Endothelial cell of hepatic sinusoid (primary cell): ENCODE measurements at regions not wholly inside any gene's neighbourhood (a gene's known extent, or its start where the extent isn't known, plus 50 kb on each side); places are given as distances from the start of the nearest gene placed in this dataset.
"Not testable (repeated sequence)": the region's sequence is repeated elsewhere in the genome, so short reads cannot be mapped to it uniquely, and the experiment has no call there.

Experiments used
- in situ Hi-C: cut with HindIII; loops from 2 replicates; pipeline ENCODE4 v1.10.0; 2017; ENCODE audit warnings: low sequenced_read_pairs

DNA sequence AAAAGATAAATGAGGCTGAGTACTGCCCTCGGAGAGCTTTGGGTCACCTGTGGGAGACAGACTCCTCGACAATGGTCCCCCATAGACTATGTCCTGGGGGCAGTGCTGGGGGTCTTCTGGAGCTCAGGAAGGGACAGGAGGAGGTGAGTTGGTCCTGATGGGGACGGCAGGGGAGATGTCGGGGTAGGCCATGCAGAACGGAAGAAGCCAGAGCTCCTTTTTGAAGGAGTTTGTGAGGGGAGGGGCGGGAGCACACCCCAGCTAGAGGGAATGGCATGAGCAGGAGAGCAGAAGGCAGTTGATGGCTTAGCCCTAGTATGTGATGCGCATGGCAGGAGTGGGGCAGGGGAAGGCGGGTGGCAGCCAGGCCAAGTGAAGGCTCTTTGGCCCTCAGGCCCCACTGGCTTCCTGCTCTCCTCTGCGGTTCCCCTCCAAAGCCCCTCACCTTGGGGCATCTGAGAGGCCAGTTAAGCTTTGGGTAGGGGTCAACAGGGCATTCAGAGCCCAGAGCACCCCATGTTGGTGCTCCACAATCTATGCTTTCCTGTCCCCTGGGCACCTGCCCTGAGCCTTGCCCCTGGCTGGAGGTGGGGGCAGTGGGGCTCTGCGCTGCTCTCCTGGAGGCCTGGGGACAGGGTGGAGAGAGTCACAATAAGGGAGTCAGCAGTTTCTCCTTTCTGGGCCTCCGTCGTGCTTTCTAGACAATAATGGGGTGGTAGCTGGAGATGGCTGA, 179.3 kb downstream of the SMAD6 start:
- in situ Hi-C loops, result loop anchor here (5.0 kb wide), 1 partner anchor 34 kb away; no protein-coding TSS in a partner anchor

GRCh38 chr15:66882251-66883020, 180.4 kb downstream of the SMAD6 start:
- in situ Hi-C loops, result loop anchor here (5.0 kb wide), 1 partner anchor 35 kb away; no protein-coding TSS in a partner anchor

- in situ Hi-C loops, result loop anchor here (5.0 kb wide), 1 partner anchor 36 kb away; no protein-coding TSS in a partner anchor
Observed at GRCh38 chr15:66883284-66883911, 181.4 kb downstream of the SMAD6 start.

GRCh38 chr15:66884115-66884622, 181.2 kb upstream of the SMAD3 start:
- in situ Hi-C loops, result loop anchor here (5.0 kb wide), 1 partner anchor 37 kb away; no protein-coding TSS in a partner anchor

GRCh38 chr15:66884661-66885237, 180.7 kb upstream of the SMAD3 start:
- in situ Hi-C loops, result loop anchor here (5.0 kb wide), 1 partner anchor 37 kb away; no protein-coding TSS in a partner anchor

GRCh38 chr15:66885281-66885915, 180.0 kb upstream of the SMAD3 start:
- in situ Hi-C loops, result no loop called here

DNA sequence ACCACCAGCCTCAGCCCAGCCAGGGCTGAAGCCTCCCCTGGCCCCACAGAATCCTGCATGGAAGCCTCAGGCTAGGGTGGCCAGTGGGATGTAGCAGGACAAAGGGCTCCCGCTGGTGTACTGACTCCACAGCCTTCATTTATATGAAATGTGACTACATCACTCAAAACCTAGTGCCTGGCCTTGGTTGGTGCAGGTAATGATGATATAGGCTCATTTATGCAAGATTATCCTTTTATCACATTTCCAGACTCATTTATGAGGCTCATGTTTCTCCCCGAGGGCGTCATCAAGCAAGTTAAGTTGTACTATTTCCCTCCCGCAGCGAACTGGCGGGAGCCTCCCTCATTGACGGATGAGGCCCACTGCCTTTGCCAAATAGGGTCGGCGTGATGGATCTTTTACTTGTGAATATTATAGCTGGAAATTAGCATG, 179.1 kb upstream of the SMAD3 start:
- in situ Hi-C loops, result no loop called here

DNA sequence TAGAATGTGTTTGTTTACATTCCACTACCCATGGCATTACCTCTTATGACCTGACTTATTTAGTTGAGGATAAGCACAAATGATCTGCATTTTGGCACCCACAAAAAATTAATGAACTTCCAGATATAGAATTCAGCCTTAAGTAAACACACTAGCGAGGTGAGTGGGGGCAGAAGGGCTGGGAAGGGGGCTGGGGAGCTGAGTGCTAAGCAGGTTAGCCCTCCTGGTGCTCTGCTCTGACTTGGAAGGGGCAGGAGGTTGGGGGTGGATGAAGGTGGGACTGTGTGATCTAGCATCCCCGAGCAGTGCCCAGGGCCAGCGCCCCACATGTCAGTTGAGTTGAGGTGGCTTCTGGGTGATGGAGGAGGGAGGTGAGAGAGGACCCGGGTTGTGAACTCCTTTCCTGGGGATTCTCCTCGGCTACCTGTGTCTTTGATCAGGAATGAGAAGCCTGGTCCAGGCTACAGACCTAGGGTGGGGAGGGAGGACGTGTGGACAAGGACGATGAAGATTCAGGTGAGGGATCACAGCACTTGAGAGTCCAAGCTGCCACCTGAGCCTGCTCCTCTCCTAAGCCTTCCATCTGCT, 178.6 kb upstream of the SMAD3 start:
- in situ Hi-C loops, result no loop called here

DNA sequence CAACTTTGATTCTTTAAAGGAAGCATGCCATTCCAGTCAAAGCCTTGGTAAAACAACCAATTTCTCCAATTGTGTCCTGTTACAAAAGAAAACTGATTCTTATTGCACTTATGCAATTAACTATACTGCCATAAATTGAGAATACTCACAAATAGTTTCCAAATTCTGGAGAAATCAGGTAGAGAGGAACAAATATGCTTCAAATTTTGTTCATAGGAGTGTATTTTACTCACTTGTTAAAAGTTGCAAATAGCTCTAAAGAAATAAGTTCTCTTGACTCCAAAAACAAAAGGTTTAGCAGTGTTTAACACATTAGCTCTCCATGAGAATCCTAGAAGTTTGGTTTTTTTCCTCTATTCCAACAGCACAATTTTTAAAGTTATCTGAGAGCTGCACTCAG, 176.1 kb upstream of the SMAD3 start:
- in situ Hi-C loops, result not testable (repeated sequence)

- in situ Hi-C loops, result no loop called here
Observed at GRCh38 chr15:66891776-66892175, 173.6 kb upstream of the SMAD3 start.

GRCh38 chr15:66893294-66893693, 172.1 kb upstream of the SMAD3 start:
- in situ Hi-C loops, result no loop called here

DNA sequence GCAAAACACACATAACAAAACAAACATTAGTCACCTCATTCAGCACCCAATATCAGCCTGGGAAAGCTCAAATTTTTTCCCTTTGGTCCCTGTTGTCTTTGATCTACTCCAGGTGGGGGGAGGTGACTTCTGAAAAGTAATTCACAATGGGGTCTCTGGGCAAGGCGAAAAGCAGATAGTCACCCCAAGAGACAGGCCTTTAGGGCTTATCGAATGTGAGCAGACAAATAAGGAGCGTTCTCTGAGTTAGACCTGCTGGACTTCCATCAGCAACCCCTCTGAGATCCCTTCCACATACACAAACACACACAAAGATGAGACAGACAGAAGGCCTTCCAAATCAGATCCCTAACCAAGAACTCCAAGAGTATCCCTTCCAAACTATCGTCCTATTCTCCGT, 171.0 kb upstream of the SMAD3 start:
- in situ Hi-C loops, result no loop called here

DNA sequence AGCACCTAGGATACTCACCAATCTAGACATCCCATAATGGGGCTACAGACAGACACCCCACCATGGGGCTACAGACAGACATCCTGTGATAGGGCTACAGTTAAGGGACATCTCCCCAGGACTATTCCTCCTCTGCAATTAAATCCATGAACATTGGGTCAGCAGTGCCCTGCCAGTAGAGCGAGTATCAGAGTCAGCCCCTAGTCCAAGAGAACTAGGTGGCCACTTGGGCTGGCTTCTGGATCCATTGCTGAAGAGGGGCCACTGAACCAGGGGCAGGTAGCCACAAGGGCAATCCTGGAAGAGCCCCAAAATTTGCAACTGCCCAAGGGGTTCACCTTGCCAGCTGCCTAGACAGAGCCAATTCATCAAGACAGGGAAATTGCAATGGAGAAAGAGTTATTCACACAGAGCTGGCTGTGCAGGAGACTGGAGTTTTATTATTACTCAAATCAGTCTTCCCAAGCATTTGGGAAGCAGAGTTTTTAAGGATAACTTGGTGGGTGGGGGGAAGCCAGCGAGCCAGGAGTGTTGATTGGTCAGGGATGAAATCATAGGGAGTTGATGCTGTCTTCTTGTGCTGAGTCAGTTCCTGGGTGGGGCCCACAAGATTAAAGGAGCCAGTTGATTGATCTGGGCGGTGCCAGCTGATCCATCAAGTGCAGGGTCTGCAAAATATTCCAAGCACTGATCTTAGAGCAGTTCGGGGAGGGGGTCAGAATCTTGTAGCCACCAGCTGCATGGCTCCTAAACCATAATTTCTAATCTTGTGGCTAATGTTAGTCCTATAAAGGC, 170.2 kb upstream of the SMAD3 start:
- in situ Hi-C loops, result loop anchor here (5.0 kb wide), 1 partner anchor 37 kb away; no protein-coding TSS in a partner anchor

DNA sequence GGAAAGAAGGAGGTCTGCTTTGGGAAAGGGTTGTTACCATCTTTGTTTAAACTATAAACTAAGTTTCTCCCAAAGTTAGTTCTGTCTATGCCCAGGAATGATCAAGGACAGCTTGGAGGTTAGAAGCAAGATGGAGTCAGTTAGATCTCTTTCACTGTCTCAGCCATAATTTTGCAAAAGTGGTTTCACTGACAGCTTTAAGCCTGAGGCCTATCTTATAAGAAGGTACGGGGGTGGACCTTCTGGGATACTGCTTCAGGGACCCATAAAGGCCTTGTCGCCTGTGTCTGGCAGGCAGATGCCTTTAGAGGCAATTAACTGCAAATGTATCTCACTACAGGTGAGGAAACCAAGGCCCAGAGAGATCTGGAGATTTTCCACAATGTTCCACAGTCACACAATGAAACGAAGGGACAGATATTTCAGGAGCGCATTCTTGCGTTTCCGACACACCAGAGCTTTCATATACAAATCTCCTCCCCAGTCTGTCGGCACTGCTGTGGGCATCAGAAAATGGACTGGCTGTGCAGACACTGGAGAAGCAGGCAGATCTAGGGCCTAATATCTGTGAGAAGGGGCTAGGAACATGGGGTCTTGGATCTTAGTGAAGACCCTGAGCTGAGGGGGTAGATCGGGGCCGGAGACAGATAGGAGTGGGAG, 169.5 kb upstream of the SMAD3 start:
- in situ Hi-C loops, result loop anchor here (5.0 kb wide), 1 partner anchor 36 kb away; no protein-coding TSS in a partner anchor

GRCh38 chr15:66896611-66897010, 168.8 kb upstream of the SMAD3 start:
- in situ Hi-C loops, result loop anchor here (5.0 kb wide), 1 partner anchor 36 kb away; no protein-coding TSS in a partner anchor

DNA sequence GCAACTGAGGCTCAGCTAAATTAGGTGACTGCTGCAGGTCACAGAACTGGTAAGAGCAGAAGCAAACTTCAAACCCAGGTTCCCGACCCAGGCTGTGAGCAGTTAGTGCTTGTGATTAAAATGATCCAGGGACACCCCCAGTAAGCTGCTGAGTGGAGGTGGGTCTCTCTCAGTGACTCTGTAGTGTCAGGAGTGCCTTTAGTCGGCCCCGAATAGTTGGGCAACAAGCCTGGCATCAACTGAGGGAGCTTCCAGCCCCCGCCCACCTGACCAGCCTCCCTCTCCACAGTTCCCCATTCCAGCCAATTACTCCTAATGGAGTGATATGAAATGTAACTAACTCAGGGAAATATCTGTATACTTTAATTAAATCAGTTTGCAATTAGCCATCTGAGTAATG, 168.0 kb upstream of the SMAD3 start:
- in situ Hi-C loops, result loop anchor here (5.0 kb wide), 1 partner anchor 35 kb away; no protein-coding TSS in a partner anchor

DNA sequence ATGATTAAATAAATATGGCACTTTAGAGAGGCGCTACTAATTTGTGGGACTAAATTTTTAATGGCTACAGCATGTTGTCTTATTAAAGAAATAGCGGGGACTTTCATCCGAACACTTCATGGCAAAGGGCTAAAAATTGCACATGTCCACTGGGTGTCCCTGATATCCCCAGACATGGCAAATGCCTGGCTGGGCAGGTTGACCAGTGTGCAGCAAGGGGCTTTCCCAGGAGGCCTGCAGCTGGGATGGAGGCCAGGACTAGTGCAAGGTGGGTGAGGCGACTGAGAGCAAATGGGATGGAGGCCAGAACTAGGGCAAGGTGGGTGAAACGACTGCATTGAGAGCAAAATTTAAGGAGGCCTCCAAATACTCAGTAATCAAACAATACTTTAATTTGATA, 167.4 kb upstream of the SMAD3 start:
- in situ Hi-C loops, result loop anchor here (5.0 kb wide), 1 partner anchor 34 kb away; no protein-coding TSS in a partner anchor

DNA sequence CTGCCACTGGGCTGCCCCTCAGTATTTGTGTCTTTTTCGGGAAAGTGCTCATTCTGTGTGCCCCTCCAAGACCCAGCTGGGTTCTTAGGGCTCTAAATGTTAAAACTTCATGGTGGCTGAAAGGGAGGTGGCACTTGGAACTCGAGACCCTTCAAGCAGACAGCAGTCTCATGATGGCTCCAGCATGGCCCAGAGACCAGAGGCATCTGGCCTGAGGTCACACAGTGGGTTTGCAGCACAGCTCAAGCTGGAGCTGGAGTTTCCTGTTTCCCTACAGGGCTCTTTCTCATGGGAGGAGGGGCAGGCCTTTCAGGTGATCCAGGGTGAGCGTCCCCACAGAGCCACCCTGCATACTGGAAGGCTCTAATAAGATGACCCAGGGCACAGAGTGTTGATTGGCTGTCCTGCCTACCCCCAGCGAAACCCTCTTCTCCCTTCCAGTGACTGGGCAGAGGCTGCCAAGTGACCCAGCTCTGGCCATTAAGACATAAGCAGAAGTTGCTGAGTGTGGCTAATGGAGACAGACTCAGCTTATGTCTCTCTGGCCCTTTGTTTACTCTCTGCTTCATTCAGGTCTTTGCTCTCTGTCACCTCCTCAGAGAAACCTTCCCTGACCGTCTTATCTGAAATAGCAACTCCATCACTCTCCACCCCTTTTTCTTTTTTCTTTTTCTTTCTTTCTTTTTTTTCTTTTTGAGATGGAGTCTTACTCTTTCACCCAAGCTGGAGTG, 166.6 kb upstream of the SMAD3 start:
- in situ Hi-C loops, result loop anchor here (5.0 kb wide), 1 partner anchor 33 kb away; no protein-coding TSS in a partner anchor
